Suprapubic skin (tissue), 4 donors: ENCODE measurements at regions not wholly inside any gene's neighbourhood (a gene's known extent, or its start where the extent isn't known, plus 50 kb on each side); places are given as distances from the start of the nearest gene placed in this dataset.

Experiments used
- CTCF ChIP-seq, 2 donors: fragments of 200-600 bp in 1 of 2; fragments of 450-650 bp in 1 of 2; sonication (generic) in 1 of 2; IDR thresholded peaks; one replicate each; pipeline ENCODE4 v1.5.1; 2016 to 2019; ENCODE audit warnings: antibody characterized with exemption in 2 of 2, mild to moderate bottlenecking in 1 of 2, moderate library complexity in 1 of 2
- POLR2A ChIP-seq, 2 donors: fragments of 450-650 bp; IDR thresholded peaks; one replicate each; pipeline ENCODE4 v1.6.1; 2017; ENCODE audit warnings: antibody characterized with exemption in 2 of 2, mild to moderate bottlenecking in 2 of 2, moderate library complexity in 2 of 2
- POLR2AphosphoS5 ChIP-seq, 3 donors: sonication (generic); formaldehyde crosslinking; IDR thresholded peaks; one replicate each; pipeline ENCODE4 v1.6.1; 2017; ENCODE audit warnings: antibody characterized with exemption in 3 of 3

- TF ChIP-seq CTCF (IDR thresholded peaks at IDR 0.05) (no peak), POLR2A (IDR thresholded peaks at IDR 0.05) (no peak), POLR2AphosphoS5 (IDR thresholded peaks at IDR 0.05) (no peak)
Observed at GRCh38 chr11:81990659-81991443, 742.8 kb downstream of the FAM181B start.
